Mesothelial cell of epicardium (in vitro differentiated cells): ENCODE measurements at regions not wholly inside any gene's neighbourhood (a gene's known extent, or its start where the extent isn't known, plus 50 kb on each side); places are given as distances from the start of the nearest gene placed in this dataset.
"Not testable (repeated sequence)": the region's sequence is repeated elsewhere in the genome, so short reads cannot be mapped to it uniquely, and the experiment has no call there.

Source experiments
- DNase-seq, 2 experiments: peaks; one replicate each; pipeline ENCODE4 v3.0.0; 2021; ENCODE audit warnings: low spot score in 2 of 2; ENCODE audit not compliant: unreplicated experiment in 2 of 2
- H3K27ac Mint-ChIP-seq: 2 replicates; pipeline ENCODE4 v1.8.0; 2021; ENCODE audit warnings: mixed read lengths
- H3K27me3 Mint-ChIP-seq: 2 replicates; pipeline ENCODE4 v1.8.0; 2021; ENCODE audit warnings: low read depth, mixed read lengths
- H3K36me3 Mint-ChIP-seq: 2 replicates; pipeline ENCODE4 v1.8.0; 2021; ENCODE audit warnings: mixed read lengths
- H3K4me1 Mint-ChIP-seq: 2 replicates; pipeline ENCODE4 v1.8.0; 2021; ENCODE audit warnings: mixed read lengths
- H3K4me3 Mint-ChIP-seq: 2 replicates; pipeline ENCODE4 v1.8.0; 2021; ENCODE audit warnings: mild to moderate bottlenecking, moderate library complexity, mixed read lengths
- H3K9me3 Mint-ChIP-seq: 2 replicates; pipeline ENCODE4 v1.8.0; 2021; ENCODE audit warnings: mixed read lengths
- TF ChIP-seq, protein P1 (sequence below): fragments of 200-600 bp; sonication (generic); IDR thresholded peaks from one replicate; pipeline ENCODE4 v1.5.0; 2021; ENCODE audit warnings: antibody characterized with exemption; ENCODE audit not compliant: unreplicated experiment

DNA sequence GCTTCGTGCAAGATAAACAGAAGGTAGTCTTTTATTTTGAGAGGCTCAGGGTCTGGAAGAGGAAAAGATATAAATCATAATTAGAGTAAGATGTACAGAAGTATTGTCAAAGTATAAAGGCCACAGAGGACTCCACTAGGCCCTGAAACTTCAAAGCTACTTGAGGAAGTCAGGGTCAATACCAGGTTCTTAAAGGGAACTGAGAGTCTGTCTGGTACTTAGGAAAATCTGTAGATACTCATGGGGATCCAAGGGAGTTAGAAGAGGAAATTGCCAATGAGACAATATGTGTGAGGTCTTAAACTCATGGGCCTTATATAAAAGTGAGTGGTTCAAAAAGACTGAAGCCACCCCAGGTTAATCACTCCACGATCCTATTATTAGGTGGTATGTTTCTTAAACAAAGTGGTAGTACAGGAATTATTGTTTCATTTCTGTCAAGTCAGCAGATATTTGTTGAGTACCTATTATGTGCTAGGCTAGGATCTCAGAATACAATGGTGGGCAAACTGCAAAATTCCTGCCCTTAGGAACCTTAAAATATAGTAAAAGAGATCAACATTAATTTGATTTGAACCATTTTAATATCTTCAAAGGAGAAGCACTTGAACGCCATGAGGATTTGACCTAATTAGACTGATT, 314.6 kb downstream of the ADAMTS20 start:
- H3K36me3 Mint-ChIP-seq: peaks cover 1% of the 10 kb centered on the region
- H3K9me3 Mint-ChIP-seq: peaks cover 21% of the 10 kb centered on the region
- no peak overlapping the region for H3K4me3 Mint-ChIP-seq
- no peaks in the 10 kb centered on the region for H3K27me3 Mint-ChIP-seq
- H3K4me1 Mint-ChIP-seq: peaks cover 23% of the 10 kb centered on the region
- H3K27ac Mint-ChIP-seq: no peak overlapping the region
- no peak for DNase-seq
- TF ChIP-seq, protein P1, sequence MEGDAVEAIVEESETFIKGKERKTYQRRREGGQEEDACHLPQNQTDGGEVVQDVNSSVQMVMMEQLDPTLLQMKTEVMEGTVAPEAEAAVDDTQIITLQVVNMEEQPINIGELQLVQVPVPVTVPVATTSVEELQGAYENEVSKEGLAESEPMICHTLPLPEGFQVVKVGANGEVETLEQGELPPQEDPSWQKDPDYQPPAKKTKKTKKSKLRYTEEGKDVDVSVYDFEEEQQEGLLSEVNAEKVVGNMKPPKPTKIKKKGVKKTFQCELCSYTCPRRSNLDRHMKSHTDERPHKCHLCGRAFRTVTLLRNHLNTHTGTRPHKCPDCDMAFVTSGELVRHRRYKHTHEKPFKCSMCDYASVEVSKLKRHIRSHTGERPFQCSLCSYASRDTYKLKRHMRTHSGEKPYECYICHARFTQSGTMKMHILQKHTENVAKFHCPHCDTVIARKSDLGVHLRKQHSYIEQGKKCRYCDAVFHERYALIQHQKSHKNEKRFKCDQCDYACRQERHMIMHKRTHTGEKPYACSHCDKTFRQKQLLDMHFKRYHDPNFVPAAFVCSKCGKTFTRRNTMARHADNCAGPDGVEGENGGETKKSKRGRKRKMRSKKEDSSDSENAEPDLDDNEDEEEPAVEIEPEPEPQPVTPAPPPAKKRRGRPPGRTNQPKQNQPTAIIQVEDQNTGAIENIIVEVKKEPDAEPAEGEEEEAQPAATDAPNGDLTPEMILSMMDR: no peak

DNA sequence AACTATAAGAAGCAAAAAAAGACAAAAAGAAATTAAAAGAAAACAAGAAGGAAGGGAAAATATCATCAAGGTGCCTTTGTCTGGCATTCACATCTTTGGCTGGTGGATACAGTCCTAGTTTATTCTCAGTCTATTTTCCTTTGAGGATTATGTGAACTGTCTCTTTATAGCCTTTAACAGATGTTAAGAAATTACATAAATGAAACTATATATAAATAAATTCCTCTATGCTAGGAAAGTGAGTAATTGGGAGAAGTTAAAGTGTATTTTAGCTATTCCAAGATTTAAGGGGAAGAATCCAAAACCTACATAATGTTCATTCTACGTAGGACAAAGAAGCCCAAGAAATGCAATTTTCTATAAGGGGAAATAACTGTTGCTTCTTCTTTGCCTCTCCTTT, 316.3 kb downstream of the ADAMTS20 start:
- Mint-ChIP-seq H3K36me3 (peaks cover 1% of the 10 kb centered on the region), H3K9me3 (peaks cover 21% of the 10 kb centered on the region), H3K4me3 (no peak overlapping the region), H3K27ac (no peak overlapping the region), H3K4me1 (peaks cover 16% of the 10 kb centered on the region), H3K27me3 (no peaks in the 10 kb centered on the region)
- no peak for DNase-seq
- TF ChIP-seq, protein P1: no peak

GRCh38 chr12:43233861-43234260, 318.1 kb downstream of the ADAMTS20 start:
- TF ChIP-seq, protein P1: no peak
- H3K9me3 Mint-ChIP-seq: peaks cover 21% of the 10 kb centered on the region

GRCh38 chr12:43226151-43226550, 325.9 kb downstream of the ADAMTS20 start:
- Mint-ChIP-seq H3K4me1 (peaks cover 3% of the 10 kb centered on the region), H3K27ac (no peak overlapping the region), H3K4me3 (no peak overlapping the region), H3K36me3 (peaks cover 4% of the 10 kb centered on the region), H3K27me3 (no peaks in the 10 kb centered on the region), H3K9me3 (peaks cover 13% of the 10 kb centered on the region)
- no peak for DNase-seq
- TF ChIP-seq, protein P1: no peak

More at GRCh38 chr12:43233861-43234260, 318.1 kb downstream of the ADAMTS20 start:
- no peaks in the 10 kb centered on the region for H3K27me3 Mint-ChIP-seq
- H3K4me1 Mint-ChIP-seq: peaks cover 11% of the 10 kb centered on the region
- H3K27ac Mint-ChIP-seq: no peak overlapping the region
- H3K36me3 Mint-ChIP-seq: peaks cover 1% of the 10 kb centered on the region
- no peak overlapping the region for H3K4me3 Mint-ChIP-seq
- no peak for DNase-seq

GRCh38 chr12:43224190-43224805, 327.7 kb downstream of the ADAMTS20 start:
- H3K4me3 Mint-ChIP-seq, DNase-seq, H3K27me3 Mint-ChIP-seq, H3K36me3 Mint-ChIP-seq, H3K27ac Mint-ChIP-seq: not testable (repeated sequence)
- Mint-ChIP-seq H3K9me3 (peaks cover 13% of the 10 kb centered on the region), H3K4me1 (peaks cover 17% of the 10 kb centered on the region)

DNA sequence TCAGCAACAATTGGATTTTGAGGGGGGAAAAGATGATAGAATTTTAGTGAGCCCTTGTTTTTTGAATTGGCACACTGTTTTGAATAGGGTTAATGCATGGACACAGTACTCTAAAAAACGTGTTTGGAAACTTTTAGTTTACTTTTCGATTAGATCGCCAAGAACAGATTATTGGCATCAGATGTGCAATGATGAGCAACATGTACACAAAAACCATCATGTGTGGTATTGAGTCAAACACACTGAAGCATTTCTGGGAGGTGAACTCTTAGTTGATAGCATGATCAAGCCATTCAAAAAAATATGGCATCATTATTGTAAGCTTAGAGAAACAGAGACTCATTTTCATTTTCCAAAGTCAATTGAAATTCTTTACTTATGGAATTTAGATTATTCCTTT, 329.2 kb downstream of the ADAMTS20 start:
- DNase-seq: no peak
- no peaks in the 10 kb centered on the region for H3K27me3 Mint-ChIP-seq
- H3K36me3 Mint-ChIP-seq: peaks cover 2% of the 10 kb centered on the region
- no peak overlapping the region for H3K4me3 Mint-ChIP-seq
- peaks cover 17% of the 10 kb centered on the region for H3K4me1 Mint-ChIP-seq
- TF ChIP-seq, protein P1: no peak
- peaks cover 13% of the 10 kb centered on the region for H3K9me3 Mint-ChIP-seq
- H3K27ac Mint-ChIP-seq: no peak overlapping the region
